ENCODE measurements at regions not wholly inside any gene's neighbourhood (a gene's known extent, or its start where the extent isn't known, plus 50 kb on each side); places are given as distances from the start of the nearest gene placed in this dataset.
"Not testable (repeated sequence)": the region's sequence is repeated elsewhere in the genome, so short reads cannot be mapped to it uniquely, and the experiment has no call there.

GRCh38 chrX:118250445-118250844, 95.5 kb upstream of the WDR44 start:
- Mint-ChIP-seq H3K4me3 (no peak overlapping the region), H3K27ac (no peak overlapping the region), H3K4me1 (ENCODE audit: low read depth) (no peaks in the 10 kb centered on the region), H3K9me3 (no peaks in the 10 kb centered on the region), H3K36me3 (ENCODE audit: low read depth) (no peaks in the 10 kb centered on the region), H3K27me3 (ENCODE audit: insufficient read depth) (no peaks in the 10 kb centered on the region)
- intact Hi-C loops (cut with micrococcal nuclease): no loop called here
- DNase-seq (ENCODE audit: low spot score): no peak

DNA sequence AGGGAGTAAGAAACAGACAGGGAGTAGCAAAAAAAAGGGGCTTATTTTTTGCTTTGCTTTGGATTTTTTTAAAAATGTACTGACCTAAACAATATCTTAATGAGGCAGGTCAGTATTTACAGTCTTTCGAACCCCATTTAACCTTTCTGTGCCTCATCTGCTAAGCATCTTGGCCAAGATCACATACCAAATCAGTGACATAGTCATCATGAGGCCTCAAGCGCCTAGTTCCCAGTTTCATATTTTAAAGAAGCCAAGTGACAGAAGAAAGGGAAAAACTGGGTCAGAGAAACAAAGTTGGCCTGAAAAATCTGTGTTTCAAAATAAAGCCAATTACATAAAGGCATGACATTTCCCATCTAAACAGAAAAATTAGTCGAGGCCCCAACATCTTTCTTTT, 94.6 kb upstream of the WDR44 start:
- Mint-ChIP-seq H3K27ac (no peak overlapping the region), H3K27me3 (ENCODE audit: insufficient read depth) (no peaks in the 10 kb centered on the region), H3K36me3 (ENCODE audit: low read depth) (no peaks in the 10 kb centered on the region), H3K4me3 (no peak overlapping the region), H3K4me1 (ENCODE audit: low read depth) (no peaks in the 10 kb centered on the region), H3K9me3 (no peaks in the 10 kb centered on the region)
- DNase-seq (ENCODE audit: low spot score): no peak
- intact Hi-C loops (cut with micrococcal nuclease): no loop called here

DNA sequence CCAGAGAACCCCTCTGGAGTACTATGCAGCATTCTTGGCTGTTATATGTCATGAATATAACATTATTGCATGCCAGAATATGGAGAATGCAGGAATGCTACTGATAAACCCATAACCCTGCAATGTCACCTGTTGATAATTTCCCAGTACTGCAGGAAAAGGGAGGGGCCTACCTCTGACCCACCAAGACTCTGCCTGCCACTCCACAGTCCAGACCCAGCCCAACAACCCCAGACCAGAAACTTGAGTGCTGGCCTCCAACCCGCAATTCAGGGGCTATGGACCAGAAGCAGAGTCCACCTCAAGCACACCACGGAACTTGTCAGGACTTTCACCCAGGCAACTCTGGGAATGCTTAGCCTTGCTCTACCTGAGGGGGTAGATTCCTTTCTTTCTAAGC, 92.9 kb upstream of the WDR44 start:
- no peaks in the 10 kb centered on the region for H3K4me1 Mint-ChIP-seq (ENCODE audit: low read depth)
- peaks cover 2% of the 10 kb centered on the region for H3K27me3 Mint-ChIP-seq (ENCODE audit: insufficient read depth)
- no peaks in the 10 kb centered on the region for H3K36me3 Mint-ChIP-seq (ENCODE audit: low read depth)
- H3K27ac Mint-ChIP-seq: no peak overlapping the region
- intact Hi-C loops (cut with micrococcal nuclease): no loop called here
- DNase-seq (ENCODE audit: low spot score): no peak
- H3K9me3 Mint-ChIP-seq: no peaks in the 10 kb centered on the region
- H3K4me3 Mint-ChIP-seq: no peak overlapping the region

DNA sequence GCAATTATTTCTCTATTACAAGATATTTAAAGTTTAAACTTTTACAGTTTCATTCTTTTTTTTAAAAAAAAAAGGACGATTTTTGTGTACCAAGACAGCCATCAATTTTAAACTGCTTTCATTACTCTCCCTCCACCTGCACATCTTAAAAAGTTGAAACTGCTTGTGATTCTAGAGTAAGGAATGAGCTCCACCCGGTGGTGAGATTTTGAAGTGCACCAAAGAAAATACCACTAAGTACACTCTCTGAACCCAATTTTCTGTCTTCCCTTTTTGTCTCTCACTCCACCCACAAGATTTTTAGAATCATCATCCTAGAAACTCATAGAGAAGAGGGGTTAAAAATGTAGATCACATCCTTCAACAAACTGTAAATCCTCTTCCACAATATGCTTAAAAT, 91.3 kb upstream of the WDR44 start:
- Mint-ChIP-seq H3K36me3 (ENCODE audit: low read depth) (no peaks in the 10 kb centered on the region), H3K4me3 (no peak overlapping the region), H3K27me3 (ENCODE audit: insufficient read depth) (peaks cover 2% of the 10 kb centered on the region), H3K4me1 (ENCODE audit: low read depth) (no peaks in the 10 kb centered on the region), H3K9me3 (no peaks in the 10 kb centered on the region), H3K27ac (no peak overlapping the region)
- peak; percentile 2 for DNase-seq (ENCODE audit: low spot score)
- intact Hi-C loops (cut with micrococcal nuclease): no loop called here

GRCh38 chrX:118255921-118256320, 90.0 kb upstream of the WDR44 start:
- Mint-ChIP-seq H3K27ac (no peak overlapping the region), H3K4me3 (no peak overlapping the region), H3K9me3 (no peaks in the 10 kb centered on the region), H3K27me3 (ENCODE audit: insufficient read depth) (peaks cover 2% of the 10 kb centered on the region), H3K36me3 (ENCODE audit: low read depth) (no peaks in the 10 kb centered on the region), H3K4me1 (ENCODE audit: low read depth) (no peaks in the 10 kb centered on the region)
- DNase-seq (ENCODE audit: low spot score): no peak
- intact Hi-C loops (cut with micrococcal nuclease): no loop called here

DNA sequence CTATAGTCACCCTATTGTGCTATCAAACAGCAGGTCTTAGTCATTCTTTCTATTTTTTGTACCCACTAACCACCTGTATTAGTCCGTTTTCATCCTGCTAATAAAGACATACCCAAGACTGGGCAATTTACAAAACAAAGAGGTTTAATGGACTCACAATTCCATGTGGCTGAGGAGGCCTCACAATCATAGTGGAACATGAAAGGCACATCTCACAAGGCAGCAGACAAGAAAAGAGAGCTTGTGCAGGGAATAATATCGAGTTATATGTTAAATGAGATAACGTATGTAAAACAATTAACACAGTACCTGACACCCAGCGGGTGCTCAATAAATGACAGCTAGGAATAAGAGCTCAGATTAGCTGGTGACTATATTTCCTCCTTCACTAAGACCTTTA, 88.1 kb upstream of the WDR44 start:
- no peak overlapping the region for H3K4me3 Mint-ChIP-seq
- no peaks in the 10 kb centered on the region for H3K9me3 Mint-ChIP-seq
- no peak for DNase-seq (ENCODE audit: low spot score)
- H3K27me3 Mint-ChIP-seq (ENCODE audit: insufficient read depth): peaks cover 2% of the 10 kb centered on the region
- H3K27ac Mint-ChIP-seq: no peak overlapping the region
- H3K36me3 Mint-ChIP-seq (ENCODE audit: low read depth): no peaks in the 10 kb centered on the region
- H3K4me1 Mint-ChIP-seq (ENCODE audit: low read depth): no peaks in the 10 kb centered on the region
- intact Hi-C loops (cut with micrococcal nuclease): no loop called here

GRCh38 chrX:118259213-118259612, 86.7 kb upstream of the WDR44 start:
- H3K9me3 Mint-ChIP-seq: no peaks in the 10 kb centered on the region
- no peak overlapping the region for H3K4me3 Mint-ChIP-seq
- H3K27ac Mint-ChIP-seq: no peak overlapping the region
- intact Hi-C loops (cut with micrococcal nuclease): no loop called here
- H3K4me1 Mint-ChIP-seq (ENCODE audit: low read depth): no peaks in the 10 kb centered on the region
- H3K27me3 Mint-ChIP-seq (ENCODE audit: insufficient read depth): peaks cover 2% of the 10 kb centered on the region
- DNase-seq (ENCODE audit: low spot score): no peak
- H3K36me3 Mint-ChIP-seq (ENCODE audit: low read depth): no peaks in the 10 kb centered on the region

- no peaks in the 10 kb centered on the region for H3K36me3 Mint-ChIP-seq (ENCODE audit: low read depth)
- H3K27me3 Mint-ChIP-seq (ENCODE audit: insufficient read depth): peaks cover 2% of the 10 kb centered on the region
- no peaks in the 10 kb centered on the region for H3K4me1 Mint-ChIP-seq (ENCODE audit: low read depth)
- no peak overlapping the region for H3K4me3 Mint-ChIP-seq
- no peaks in the 10 kb centered on the region for H3K9me3 Mint-ChIP-seq
- intact Hi-C loops (cut with micrococcal nuclease): no loop called here
- H3K27ac Mint-ChIP-seq: no peak overlapping the region
- DNase-seq (ENCODE audit: low spot score): no peak
Observed at GRCh38 chrX:118261151-118261550, 84.8 kb upstream of the WDR44 start.

GRCh38 chrX:118271775-118272174, 74.1 kb upstream of the WDR44 start:
- H3K4me3 Mint-ChIP-seq: no peak overlapping the region
- H3K27me3 Mint-ChIP-seq (ENCODE audit: insufficient read depth): no peaks in the 10 kb centered on the region
- no peaks in the 10 kb centered on the region for H3K4me1 Mint-ChIP-seq (ENCODE audit: low read depth)
- DNase-seq (ENCODE audit: low spot score): no peak
- intact Hi-C loops (cut with micrococcal nuclease): no loop called here
- H3K9me3 Mint-ChIP-seq: no peaks in the 10 kb centered on the region
- H3K36me3 Mint-ChIP-seq (ENCODE audit: low read depth): no peaks in the 10 kb centered on the region
- H3K27ac Mint-ChIP-seq: no peak overlapping the region

GRCh38 chrX:118272242-118272641, 73.7 kb upstream of the WDR44 start:
- Mint-ChIP-seq H3K4me3 (no peak overlapping the region), H3K27ac (no peak overlapping the region), H3K4me1 (ENCODE audit: low read depth) (no peaks in the 10 kb centered on the region), H3K36me3 (ENCODE audit: low read depth) (no peaks in the 10 kb centered on the region), H3K27me3 (ENCODE audit: insufficient read depth) (no peaks in the 10 kb centered on the region), H3K9me3 (no peaks in the 10 kb centered on the region)
- no peak for DNase-seq (ENCODE audit: low spot score)
- intact Hi-C loops (cut with micrococcal nuclease): no loop called here

GRCh38 chrX:118286066-118286762, 59.7 kb upstream of the WDR44 start:
- DNase-seq (ENCODE audit: low spot score): no peak
- no peak overlapping the region for H3K27ac Mint-ChIP-seq
- H3K27me3 Mint-ChIP-seq (ENCODE audit: insufficient read depth): no peaks in the 10 kb centered on the region
- H3K4me3 Mint-ChIP-seq: no peak overlapping the region
- H3K9me3 Mint-ChIP-seq: no peaks in the 10 kb centered on the region
- H3K4me1 Mint-ChIP-seq (ENCODE audit: low read depth): no peaks in the 10 kb centered on the region
- intact Hi-C loops (cut with micrococcal nuclease): no loop called here
- H3K36me3 Mint-ChIP-seq (ENCODE audit: low read depth): no peaks in the 10 kb centered on the region

DNA sequence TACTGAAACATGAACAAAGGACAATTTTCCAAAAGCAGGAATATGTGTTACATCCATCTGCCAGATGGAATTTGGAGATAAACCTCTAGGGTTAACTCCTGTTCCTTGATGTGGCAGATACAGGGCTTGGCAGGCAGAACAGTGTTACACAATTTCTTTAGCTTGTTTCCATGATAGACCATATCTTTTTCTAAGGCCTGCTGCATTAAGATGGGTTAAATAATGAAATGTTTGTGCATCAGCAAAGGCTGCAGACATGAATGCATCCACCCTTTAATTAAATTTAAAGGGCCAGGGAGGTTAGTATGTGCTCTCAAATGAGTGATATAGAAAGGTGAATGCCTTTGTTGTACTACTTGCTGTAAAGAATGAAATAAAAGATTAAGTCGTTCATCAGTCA, 50.1 kb upstream of the WDR44 start:
- H3K27me3 Mint-ChIP-seq (ENCODE audit: insufficient read depth); intact Hi-C loops (cut with micrococcal nuclease); H3K36me3 Mint-ChIP-seq (ENCODE audit: low read depth); H3K4me3 Mint-ChIP-seq; H3K4me1 Mint-ChIP-seq (ENCODE audit: low read depth); H3K27ac Mint-ChIP-seq; H3K9me3 Mint-ChIP-seq; DNase-seq (ENCODE audit: low spot score): not testable (repeated sequence)

All from activated T-helper 1 cell treated with anti-CD3 and anti-CD28 coated beads, Interleukin-12 subunit alpha, Interleukin-12 subunit beta, Interleukin-2, Interleukin-4 antibody, amounts not matched to agents 30 ng/mL and 10 ng/mL and 1 ng/mL, durations not matched to agents 14 hours and 24 hours and 36 hours (primary cell).